ENCODE measurements at regions not wholly inside any gene's neighbourhood (a gene's known extent, or its start where the extent isn't known, plus 50 kb on each side); places are given as distances from the start of the nearest gene placed in this dataset.

DNA sequence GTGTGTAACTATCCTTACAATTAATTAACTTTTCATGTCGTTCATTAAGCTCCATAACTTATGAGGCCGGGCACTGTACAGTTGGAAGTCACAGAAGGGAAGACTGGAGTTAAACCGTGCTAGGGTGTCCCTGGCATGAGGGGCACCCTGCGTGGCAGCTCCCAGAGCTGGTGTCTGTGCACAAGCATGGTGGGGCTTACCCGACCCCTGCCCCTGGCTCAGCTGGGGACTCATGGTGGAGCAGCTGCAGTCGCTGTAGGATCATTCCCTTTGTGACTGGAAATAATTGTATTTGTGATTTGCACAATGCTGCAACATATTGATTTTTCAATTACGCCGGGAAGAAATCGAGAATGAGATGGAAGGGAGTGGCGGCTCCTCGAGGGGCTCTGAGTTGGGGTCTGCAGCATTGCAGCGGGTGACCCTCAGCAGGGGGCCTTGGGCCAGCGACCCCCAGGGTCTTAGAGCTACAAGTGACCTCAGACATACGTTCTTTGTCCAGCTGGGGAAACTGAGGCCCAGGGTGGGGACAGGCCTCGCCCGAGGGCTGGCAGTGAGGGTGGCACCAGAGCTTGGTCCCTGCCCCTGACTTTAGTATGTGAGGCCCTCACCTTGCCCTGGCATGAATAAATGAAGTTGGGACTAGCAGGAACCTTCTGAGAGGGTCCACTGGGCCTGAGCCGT lies 125.4 kb downstream of the KIF26A start:
- intact Hi-C loops (cut with DNase I, micrococcal nuclease): no loop called here
- DNase-seq: peak in 1 of 3 donors; percentile 22
- no peak overlapping the region for H3K4me3 ChIP-seq
- TF ChIP-seq, protein P1, sequence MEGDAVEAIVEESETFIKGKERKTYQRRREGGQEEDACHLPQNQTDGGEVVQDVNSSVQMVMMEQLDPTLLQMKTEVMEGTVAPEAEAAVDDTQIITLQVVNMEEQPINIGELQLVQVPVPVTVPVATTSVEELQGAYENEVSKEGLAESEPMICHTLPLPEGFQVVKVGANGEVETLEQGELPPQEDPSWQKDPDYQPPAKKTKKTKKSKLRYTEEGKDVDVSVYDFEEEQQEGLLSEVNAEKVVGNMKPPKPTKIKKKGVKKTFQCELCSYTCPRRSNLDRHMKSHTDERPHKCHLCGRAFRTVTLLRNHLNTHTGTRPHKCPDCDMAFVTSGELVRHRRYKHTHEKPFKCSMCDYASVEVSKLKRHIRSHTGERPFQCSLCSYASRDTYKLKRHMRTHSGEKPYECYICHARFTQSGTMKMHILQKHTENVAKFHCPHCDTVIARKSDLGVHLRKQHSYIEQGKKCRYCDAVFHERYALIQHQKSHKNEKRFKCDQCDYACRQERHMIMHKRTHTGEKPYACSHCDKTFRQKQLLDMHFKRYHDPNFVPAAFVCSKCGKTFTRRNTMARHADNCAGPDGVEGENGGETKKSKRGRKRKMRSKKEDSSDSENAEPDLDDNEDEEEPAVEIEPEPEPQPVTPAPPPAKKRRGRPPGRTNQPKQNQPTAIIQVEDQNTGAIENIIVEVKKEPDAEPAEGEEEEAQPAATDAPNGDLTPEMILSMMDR (IDR thresholded peaks at IDR 0.05): no peak
- no peaks in the 10 kb centered on the region for H3K9me3 ChIP-seq
- no peaks in the 10 kb centered on the region for H3K4me1 ChIP-seq (ENCODE audit: low read depth)
- no peaks in the 10 kb centered on the region for H3K36me3 ChIP-seq (ENCODE audit: low read depth)
- ATAC-seq: no peak

DNA sequence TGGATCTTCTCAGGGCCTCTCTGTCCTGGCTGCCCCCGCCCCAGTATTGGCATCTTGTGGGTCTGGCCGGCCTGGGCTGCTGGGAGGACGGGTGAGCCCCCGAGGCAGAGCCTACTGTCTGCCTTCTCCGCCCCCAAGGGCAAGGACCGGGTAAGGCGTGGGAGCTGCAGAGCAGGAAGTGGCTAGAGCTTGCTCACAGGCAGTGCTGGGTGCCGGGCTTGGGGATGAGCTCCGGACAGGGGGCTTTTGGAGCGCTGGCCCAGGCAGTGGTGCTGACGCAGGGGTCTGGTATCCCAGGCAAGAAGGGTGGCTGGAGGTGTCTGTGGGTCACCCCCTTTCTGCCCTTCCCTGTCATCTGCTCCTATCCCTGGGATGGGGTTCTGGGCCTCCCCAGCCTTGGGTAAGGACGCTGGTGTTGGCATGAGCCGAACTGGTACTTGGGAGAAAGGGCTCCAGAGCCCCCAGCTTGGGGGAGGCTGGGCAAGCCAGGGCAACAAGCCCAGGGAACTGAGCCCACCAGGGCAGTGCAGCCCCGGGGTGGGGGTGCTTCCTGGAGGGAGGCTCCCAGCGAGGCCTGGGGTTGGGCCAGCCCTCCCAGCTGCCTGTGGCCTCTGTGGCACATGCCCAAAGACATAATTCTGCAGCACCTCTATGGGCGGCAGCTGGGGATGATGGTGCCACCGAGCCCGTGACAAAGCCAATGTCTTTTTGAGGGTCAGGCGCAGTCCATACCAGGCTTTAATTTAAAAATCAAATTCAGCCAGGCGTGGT lies 126.3 kb downstream of the KIF26A start:
- TF ChIP-seq, protein P1 (IDR thresholded peaks at IDR 0.05): no peak

DNA sequence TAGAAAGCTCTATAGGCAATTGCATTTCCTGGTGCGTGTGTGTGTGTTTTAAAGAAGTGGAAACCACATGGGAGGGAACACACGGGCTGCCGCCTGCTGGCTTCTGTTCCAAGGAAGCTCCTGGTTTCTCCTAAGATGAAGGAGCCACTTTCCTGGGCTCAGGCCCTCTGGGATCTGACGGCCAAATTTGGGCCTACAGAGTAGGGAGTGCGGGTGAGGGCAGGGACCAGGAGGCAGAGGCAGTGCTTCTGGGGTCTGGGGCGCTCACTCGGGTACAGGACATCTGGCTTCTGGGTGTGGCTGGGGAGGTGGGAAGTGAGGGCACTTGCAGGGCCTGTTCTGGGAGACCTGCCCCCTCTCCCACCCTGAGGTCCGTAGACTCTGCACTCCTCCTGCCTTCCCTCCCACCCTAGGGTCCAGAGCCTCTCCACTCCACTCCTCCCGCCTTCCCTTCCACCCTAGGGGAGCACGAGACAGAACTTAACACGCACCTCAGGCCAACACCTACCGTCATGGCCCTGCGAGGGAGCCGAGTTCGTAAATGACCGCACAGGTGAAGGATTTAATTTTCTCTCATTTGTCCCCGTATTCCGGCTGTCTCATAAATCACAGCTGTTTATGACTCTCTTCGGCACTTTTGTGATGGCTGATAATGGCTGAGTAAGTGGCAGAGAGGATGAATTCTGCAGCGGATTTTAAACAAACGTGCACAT lies 127.7 kb downstream of the KIF26A start:
- no peaks in the 10 kb centered on the region for H3K36me3 ChIP-seq (ENCODE audit: low read depth)
- peak; percentile 44 to 64 (median 55) for DNase-seq

More for the DNA sequence above, 126.3 kb downstream of the KIF26A start:
- Histone ChIP-seq H3K9me3 (no peaks in the 10 kb centered on the region), H3K4me1 (ENCODE audit: low read depth) (no peaks in the 10 kb centered on the region), H3K36me3 (ENCODE audit: low read depth) (no peaks in the 10 kb centered on the region), H3K4me3 (no peak overlapping the region)
- peak in 2 of 3 donors; percentile 31 to 40 for DNase-seq
- intact Hi-C loops (cut with DNase I, micrococcal nuclease): no loop called here
- ATAC-seq: peak; percentile 23

DNA sequence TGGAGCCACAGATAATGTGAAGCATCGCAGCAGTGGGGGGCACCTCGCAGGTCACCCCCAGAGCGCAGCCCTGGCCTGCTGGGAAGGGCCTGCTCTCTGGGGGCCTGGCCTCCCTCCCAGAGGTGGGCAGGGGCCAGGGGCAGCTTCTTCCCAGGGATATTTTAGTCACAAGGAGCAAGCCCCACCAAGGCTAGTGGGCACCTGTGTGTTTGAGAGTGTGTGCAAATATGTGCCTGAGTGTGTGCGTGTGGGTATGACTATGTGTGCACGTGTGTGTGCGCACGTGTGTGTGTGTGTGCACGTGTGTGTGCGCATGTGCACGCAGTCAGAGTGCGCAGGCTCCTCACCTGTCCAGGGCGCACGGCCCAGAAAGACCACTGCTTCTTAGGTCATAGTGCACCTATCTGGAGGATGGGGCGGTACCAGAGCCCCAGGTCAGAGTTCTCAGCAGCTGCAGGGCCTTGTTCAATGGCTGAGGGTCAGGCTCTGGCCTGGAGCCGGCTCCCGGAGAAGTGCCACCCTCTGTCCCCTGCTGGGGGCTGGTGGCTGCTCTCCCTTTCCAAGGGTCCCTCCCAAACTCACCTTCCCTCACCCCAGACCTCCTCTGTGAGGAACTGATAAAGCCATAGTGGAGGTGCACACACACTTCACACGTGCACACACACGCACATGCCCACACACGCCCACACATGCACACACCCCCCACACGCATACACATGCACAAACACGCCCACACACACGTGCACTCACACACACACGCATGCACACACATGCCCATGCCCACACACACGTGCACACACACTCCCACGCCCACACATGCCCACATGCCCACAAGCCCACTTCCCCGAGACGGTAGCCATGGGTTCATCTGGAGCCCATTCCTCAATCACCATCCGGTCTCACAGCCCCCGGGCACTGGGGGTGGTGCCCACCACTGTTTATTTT lies 128.5 kb downstream of the KIF26A start:
- DNase-seq (peak in 2 of 3 donors; percentile 21 to 44), ATAC-seq (no peak)
- TF ChIP-seq, protein P1 (IDR thresholded peaks at IDR 0.05): no peak
- no peaks in the 10 kb centered on the region for H3K36me3 ChIP-seq (ENCODE audit: low read depth)
- intact Hi-C loops (cut with DNase I, micrococcal nuclease): no loop called here
- H3K9me3 ChIP-seq: no peaks in the 10 kb centered on the region
- no peak overlapping the region for H3K4me3 ChIP-seq
- H3K4me1 ChIP-seq (ENCODE audit: low read depth): no peaks in the 10 kb centered on the region

More for the DNA sequence above, 127.7 kb downstream of the KIF26A start:
- TF ChIP-seq, protein P1 (IDR thresholded peaks at IDR 0.05): no peak
- no peaks in the 10 kb centered on the region for H3K9me3 ChIP-seq
- H3K4me1 ChIP-seq (ENCODE audit: low read depth): no peaks in the 10 kb centered on the region
- no peak overlapping the region for H3K4me3 ChIP-seq
- intact Hi-C loops (cut with DNase I, micrococcal nuclease): no loop called here
- ATAC-seq: peak; percentile 76

DNA sequence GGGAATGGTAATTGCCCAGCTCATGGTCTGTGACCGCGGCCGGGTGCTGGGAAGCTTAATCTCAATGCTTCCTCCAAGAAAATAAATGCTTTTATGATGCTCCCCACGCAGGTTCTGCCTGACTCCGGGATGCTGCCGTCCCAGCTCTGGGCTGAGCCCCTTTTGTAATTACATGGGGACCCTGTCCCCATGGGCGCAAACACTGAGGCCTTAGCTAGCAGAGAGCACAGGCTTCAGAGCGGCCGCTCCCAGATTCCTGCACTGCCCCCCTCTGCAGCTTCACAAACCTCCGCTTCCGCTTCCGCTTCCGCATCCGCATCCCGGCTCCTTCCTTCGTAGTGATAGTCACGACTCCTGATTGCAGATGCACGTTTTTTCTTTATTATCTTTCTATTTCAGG lies 129.5 kb downstream of the KIF26A start:
- Histone ChIP-seq H3K36me3 (ENCODE audit: low read depth) (no peaks in the 10 kb centered on the region), H3K4me1 (ENCODE audit: low read depth) (no peaks in the 10 kb centered on the region), H3K4me3 (no peak overlapping the region), H3K9me3 (no peaks in the 10 kb centered on the region)
- intact Hi-C loops (cut with DNase I, micrococcal nuclease): no loop called here
- no peak for ATAC-seq
- DNase-seq: peak in 2 of 3 donors; percentile 24 to 39
- TF ChIP-seq, protein P1 (IDR thresholded peaks at IDR 0.05): no peak

Data from mucosa of descending colon (tissue), 3 donors.